Calu3 (cell line): ENCODE measurements at regions not wholly inside any gene's neighbourhood (a gene's known extent, or its start where the extent isn't known, plus 50 kb on each side); places are given as distances from the start of the nearest gene placed in this dataset.

Source experiments
- BruUV-seq: library from RNA; stranded (reverse); fragments of 400-500 nt; replicated peaks from 2 replicates; lab custom pipeline; 2021; lab: Mats Ljungman, UMichigan
- CTCF ChIA-PET: fragments of 300-600 bp; sonication (Branson Sonifier 250); formaldehyde crosslinking; loops from one replicate; lab custom pipeline; 2022; ENCODE audit warnings: antibody characterized with exemption; lab: Charles Lee
- DNase-seq: peaks from one replicate; pipeline ENCODE4 v3.0.0; 2022
- H3K27ac Mint-ChIP-seq: one replicate; pipeline ENCODE4 v1.8.0; 2022; ENCODE audit warnings: mixed read lengths; ENCODE audit not compliant: unreplicated experiment
- H3K27me3 Mint-ChIP-seq: one replicate; pipeline ENCODE4 v1.8.0; 2022; ENCODE audit warnings: mixed read lengths; ENCODE audit not compliant: unreplicated experiment
- H3K36me3 Mint-ChIP-seq: one replicate; pipeline ENCODE4 v1.8.0; 2022; ENCODE audit warnings: mild to moderate bottlenecking, moderate library complexity, mixed read lengths; ENCODE audit not compliant: insufficient read depth, unreplicated experiment
- H3K4me1 Mint-ChIP-seq: one replicate; pipeline ENCODE4 v1.8.0; 2022; ENCODE audit warnings: mild to moderate bottlenecking, low read depth, mixed read lengths; ENCODE audit not compliant: unreplicated experiment
- H3K4me3 Mint-ChIP-seq: one replicate; pipeline ENCODE4 v1.8.0; 2022; ENCODE audit warnings: mild to moderate bottlenecking, low read depth, moderate library complexity, mixed read lengths; ENCODE audit not compliant: unreplicated experiment
- H3K9me3 Mint-ChIP-seq: one replicate; pipeline ENCODE4 v1.8.0; 2022; ENCODE audit warnings: low read depth, mixed read lengths; ENCODE audit not compliant: unreplicated experiment
- intact Hi-C: fragments of 100-400 bp; cut with micrococcal nuclease; formaldehyde crosslinking; loops from one replicate; pipeline ENCODE4 v1.10.0; 2022; ENCODE audit not compliant: unreplicated experiment
- TF ChIP-seq, protein P1 (sequence below): fragments of 200-600 bp; IDR thresholded peaks from one replicate; pipeline ENCODE4 v1.8.0; 2022; ENCODE audit warnings: antibody characterized with exemption; ENCODE audit not compliant: unreplicated experiment

GRCh38 chr15:81852411-81853149, 193.2 kb downstream of the MEX3B start:
- H3K9me3 Mint-ChIP-seq = peaks cover 15% of the 10 kb centered on the region
- H3K4me3 Mint-ChIP-seq = no peak overlapping the region
- no TSS peak for BruUV-seq
- no peak for DNase-seq
- H3K27me3 Mint-ChIP-seq = no peaks in the 10 kb centered on the region
- CTCF ChIA-PET = no interaction called here
- H3K27ac Mint-ChIP-seq = no peak overlapping the region
- H3K36me3 Mint-ChIP-seq = no peaks in the 10 kb centered on the region
- TF ChIP-seq, protein P1, sequence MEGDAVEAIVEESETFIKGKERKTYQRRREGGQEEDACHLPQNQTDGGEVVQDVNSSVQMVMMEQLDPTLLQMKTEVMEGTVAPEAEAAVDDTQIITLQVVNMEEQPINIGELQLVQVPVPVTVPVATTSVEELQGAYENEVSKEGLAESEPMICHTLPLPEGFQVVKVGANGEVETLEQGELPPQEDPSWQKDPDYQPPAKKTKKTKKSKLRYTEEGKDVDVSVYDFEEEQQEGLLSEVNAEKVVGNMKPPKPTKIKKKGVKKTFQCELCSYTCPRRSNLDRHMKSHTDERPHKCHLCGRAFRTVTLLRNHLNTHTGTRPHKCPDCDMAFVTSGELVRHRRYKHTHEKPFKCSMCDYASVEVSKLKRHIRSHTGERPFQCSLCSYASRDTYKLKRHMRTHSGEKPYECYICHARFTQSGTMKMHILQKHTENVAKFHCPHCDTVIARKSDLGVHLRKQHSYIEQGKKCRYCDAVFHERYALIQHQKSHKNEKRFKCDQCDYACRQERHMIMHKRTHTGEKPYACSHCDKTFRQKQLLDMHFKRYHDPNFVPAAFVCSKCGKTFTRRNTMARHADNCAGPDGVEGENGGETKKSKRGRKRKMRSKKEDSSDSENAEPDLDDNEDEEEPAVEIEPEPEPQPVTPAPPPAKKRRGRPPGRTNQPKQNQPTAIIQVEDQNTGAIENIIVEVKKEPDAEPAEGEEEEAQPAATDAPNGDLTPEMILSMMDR = no peak
- no peaks in the 10 kb centered on the region for H3K4me1 Mint-ChIP-seq
- intact Hi-C loops = no loop called here

GRCh38 chr15:81851757-81852156, 194.1 kb downstream of the MEX3B start:
- no peaks in the 10 kb centered on the region for H3K27me3 Mint-ChIP-seq

GRCh38 chr15:81851325-81851724, 194.5 kb downstream of the MEX3B start:
- no peak overlapping the region for H3K27ac Mint-ChIP-seq
- H3K27me3 Mint-ChIP-seq = no peaks in the 10 kb centered on the region
- H3K4me3 Mint-ChIP-seq = no peak overlapping the region
- intact Hi-C loops = no loop called here
- TF ChIP-seq, protein P1 = no peak
- BruUV-seq = no TSS peak
- DNase-seq = no peak
- H3K36me3 Mint-ChIP-seq = no peaks in the 10 kb centered on the region
- H3K9me3 Mint-ChIP-seq = peaks cover 11% of the 10 kb centered on the region
- CTCF ChIA-PET = no interaction called here
- no peaks in the 10 kb centered on the region for H3K4me1 Mint-ChIP-seq

More at GRCh38 chr15:81851757-81852156, 194.1 kb downstream of the MEX3B start:
- H3K4me1 Mint-ChIP-seq = no peaks in the 10 kb centered on the region
- no peaks in the 10 kb centered on the region for H3K36me3 Mint-ChIP-seq
- intact Hi-C loops = no loop called here
- no peak overlapping the region for H3K27ac Mint-ChIP-seq
- no TSS peak for BruUV-seq
- H3K9me3 Mint-ChIP-seq = peaks cover 12% of the 10 kb centered on the region
- H3K4me3 Mint-ChIP-seq = no peak overlapping the region
- no peak for DNase-seq
- TF ChIP-seq, protein P1 = no peak
- CTCF ChIA-PET = no interaction called here

GRCh38 chr15:81849289-81849688, 196.5 kb downstream of the MEX3B start:
- DNase-seq = no peak
- H3K4me1 Mint-ChIP-seq = no peaks in the 10 kb centered on the region
- peaks cover 10% of the 10 kb centered on the region for H3K9me3 Mint-ChIP-seq
- H3K27ac Mint-ChIP-seq = no peak overlapping the region
- no TSS peak for BruUV-seq
- no peaks in the 10 kb centered on the region for H3K36me3 Mint-ChIP-seq
- no peak overlapping the region for H3K4me3 Mint-ChIP-seq
- H3K27me3 Mint-ChIP-seq = no peaks in the 10 kb centered on the region
- TF ChIP-seq, protein P1 = no peak
- CTCF ChIA-PET = interaction anchor here (1.0 kb wide), 1 partner anchor 349 kb away, joined by 3 read pairs; no protein-coding TSS in a partner anchor
- intact Hi-C loops = no loop called here
